C4-2B (cell line): ENCODE measurements at regions not wholly inside any gene's neighbourhood (a gene's known extent, or its start where the extent isn't known, plus 50 kb on each side); places are given as distances from the start of the nearest gene placed in this dataset.
A peak's percentile ranks its signal among the peaks of the same experiment; 100 is the strongest.

Experiments used
- CTCF ChIP-seq: fragments of 450-650 bp; conservative IDR thresholded peaks from 2 replicates; pipeline ENCODE4 v1.5.1; 2017; ENCODE audit warnings: mild to moderate bottlenecking
- ZFX ChIP-seq: fragments of 450-650 bp; IDR thresholded peaks from 2 replicates; pipeline ENCODE4 v1.6.1; 2017

- TF ChIP-seq CTCF (peak; percentile 59), ZFX (no peak)
Measured at GRCh38 chr7:13279854-13280435, 592.5 kb downstream of the ARL4A start.
